ENCODE measurements at regions not wholly inside any gene's neighbourhood (a gene's known extent, or its start where the extent isn't known, plus 50 kb on each side); places are given as distances from the start of the nearest gene placed in this dataset.

- no peak overlapping the region for H2AK5ac ChIP-seq (ENCODE audit: insufficient read length, low read length)
- Mint-ChIP-seq H3K36me3 (ENCODE audit: insufficient read depth in 1 of 3, low read depth in 3 of 3) (peaks cover under 1 to 21% (median 5%) of the 10 kb centered on the region in 3 experiments; a peak in 5 of 7 replicates), H3K27me3 (ENCODE audit: low read depth) (no peaks in the 10 kb centered on the region; the same call in none of the 2 replicates), H3K4me1 (no peaks in the 10 kb centered on the region), H3K9me3 (peaks cover 85 to 91% of the 10 kb centered on the region in 2 experiments), H3K27ac (no peak overlapping the region), H3K4me3 (no peak overlapping the region)
- no peaks in the 10 kb centered on the region for H3K4me1 ChIP-seq (ENCODE audit: insufficient read depth, low read length)
- no peak overlapping the region for H3K4ac ChIP-seq (ENCODE audit: low read depth, low read length)
- no peaks in the 10 kb centered on the region for H3K27me3 ChIP-seq (ENCODE audit: insufficient read depth, low read length)
- H4K8ac ChIP-seq (replicated peaks; ENCODE audit: insufficient read length, low read depth, low read length), result no peak overlapping the region
- H3T11ph ChIP-seq (ENCODE audit: low read length), result no peak overlapping the region
- no peak for TF ChIP-seq CTCF (conservative IDR thresholded peaks at IDR 0.05)
- no peak for DNase-seq
- no peak overlapping the region for H2BK120ac ChIP-seq (ENCODE audit: low read depth, low read length, poor library complexity, severe bottlenecking)
- no peak overlapping the region for H3K14ac ChIP-seq (ENCODE audit: insufficient read depth, low read length)
- H3K56ac ChIP-seq (ENCODE audit: insufficient read length, low read depth, low read length), result no peak overlapping the region
- no peak overlapping the region for H2BK5ac ChIP-seq (ENCODE audit: insufficient read length, low read length)
- no peaks in the 10 kb centered on the region for H3K23me2 ChIP-seq (ENCODE audit: insufficient read length, low read depth, low read length, poor library complexity, severe bottlenecking)
- H3K23ac ChIP-seq (ENCODE audit: insufficient read length, low read depth, low read length), result no peak overlapping the region
- H3K4me2 ChIP-seq (ENCODE audit: insufficient read depth, insufficient read length, low read length), result no peak overlapping the region
- H2BK20ac ChIP-seq (ENCODE audit: low read depth, low read length, poor library complexity, severe bottlenecking), result no peak overlapping the region
- no peak overlapping the region for H2AFZ ChIP-seq (ENCODE audit: low read length)
- no peak overlapping the region for H2BK15ac ChIP-seq (ENCODE audit: low read depth, low read length)
- H3K9ac ChIP-seq (ENCODE audit: extremely low read depth, insufficient read length, low read length), result no peak overlapping the region
- no peaks in the 10 kb centered on the region for H3K79me1 ChIP-seq (ENCODE audit: insufficient read depth, low read depth, low read length, poor library complexity, severe bottlenecking)
- no peak overlapping the region for H4K5ac ChIP-seq (ENCODE audit: insufficient read length, low read depth, low read length)
- H4K91ac ChIP-seq (ENCODE audit: insufficient read length, low read depth, low read length), result no peak overlapping the region
- no peak overlapping the region for H2BK12ac ChIP-seq (ENCODE audit: insufficient read length, low read depth, low read length)
- no peak overlapping the region for H3K27ac ChIP-seq (ENCODE audit: insufficient read length, low read depth, low read length)
- H3K79me2 ChIP-seq (ENCODE audit: insufficient read depth, low read length), result no peaks in the 10 kb centered on the region
- no peak overlapping the region for H3K18ac ChIP-seq (ENCODE audit: insufficient read length, low read depth, low read length)
- H4K20me1 ChIP-seq (ENCODE audit: control insufficient read depth, insufficient read depth, insufficient read length), result no peaks in the 10 kb centered on the region
- H3K9me3 ChIP-seq (ENCODE audit: control insufficient read depth, low read depth, low read length), result peaks cover 80% of the 10 kb centered on the region
Observed at GRCh38 chrX:55336176-55336575, 71.5 kb upstream of the PAGE3 start.

Measured in H9 (cell line).